HCT116 (cell line): ENCODE measurements at regions not wholly inside any gene's neighbourhood (a gene's known extent, or its start where the extent isn't known, plus 50 kb on each side); places are given as distances from the start of the nearest gene placed in this dataset.

ENCODE experiments used
- ATAC-seq: fragments of 200-7000 bp; cut with Tn5 transposase; 2 replicates; pipeline ENCODE4 v1.9.1; 2020; ENCODE audit warnings: mild to moderate bottlenecking, moderate library complexity
- BruUV-seq: library from RNA; stranded (reverse); fragments of 400-500 nt; replicated peaks from 2 replicates; lab custom pipeline; 2021; lab: Mats Ljungman, UMichigan
- CTCF ChIA-PET: fragments of 300-600 bp; sonication (Branson Sonifier 250); formaldehyde crosslinking; loops from one replicate; lab custom pipeline; 2021; ENCODE audit warnings: antibody characterized with exemption; lab: Charles Lee
- POLR2A ChIA-PET: fragments of 300-600, 350-600 bp; sonication (Branson Sonifier 250); formaldehyde crosslinking; loops from one replicate; lab custom pipeline; 2021; ENCODE audit warnings: antibody characterized with exemption; lab: Charles Lee
- RAD21 ChIA-PET, 2 experiments: fragments of 300-600 bp; sonication (Branson Sonifier 250); formaldehyde crosslinking; loops; one replicate each; lab custom pipeline; 2023; ENCODE audit warnings: low total read pairs in 2 of 2; ENCODE audit not compliant: uncharacterized antibody in 2 of 2, unreplicated experiment in 2 of 2, low non-redundant PET in 1 of 2; lab: Charles Lee
- DNase-seq: peaks from one replicate; pipeline ENCODE4 v3.0.0-alpha.2; 2010; ENCODE audit warnings: low read depth, low spot score
- H2AFZ ChIP-seq: fragments of 200-600 bp; shearing (Covaris generic), sonication (generic); 2 replicates; pipeline ENCODE4 v1.6.1; 2017; ENCODE audit warnings: low read depth, mixed run types, mixed read lengths, antibody characterized with exemption, low read length; ENCODE audit not compliant: poor library complexity, severe bottlenecking
- H3K27ac ChIP-seq: 2 replicates; pipeline ENCODE4 v1.5.1; 2012; ENCODE audit warnings: low read depth, low read length
- H3K27me3 ChIP-seq: fragments of 200-600 bp; sonication (generic); 2 replicates; pipeline ENCODE4 v1.6.1; 2016; ENCODE audit warnings: mixed run types, low read length, mixed read lengths; ENCODE audit not compliant: insufficient read depth
- H3K36me3 ChIP-seq, 2 experiments: fragments of 200-500 bp in 1 of 2; fragments of 200-600 bp in 1 of 2; sonication (Bioruptor generic) in 1 of 2; sonication (generic) in 1 of 2; 2 replicates each; pipeline versions ENCODE4 v1.5.1 to v1.6.1; 2014 to 2016; ENCODE audit warnings: low read length in 2 of 2, inconsistent platforms in 1 of 2, mixed read lengths in 1 of 2, mixed run types in 1 of 2; ENCODE audit not compliant: insufficient read depth in 2 of 2, control insufficient read depth in 1 of 2
- H3K4me1 ChIP-seq, 2 experiments: fragments of 200-600 bp in 1 of 2; sonication (generic) in 1 of 2; 2 replicates each; pipeline versions ENCODE4 v1.5.1 to v1.6.1; 2012 to 2017; ENCODE audit warnings: low read length in 2 of 2, inconsistent platforms in 1 of 2, mild to moderate bottlenecking in 1 of 2, mixed read lengths in 1 of 2, mixed run types in 1 of 2, moderate library complexity in 1 of 2; ENCODE audit not compliant: insufficient read depth in 2 of 2, control insufficient read depth in 1 of 2
- H3K4me2 ChIP-seq: fragments of 200-600 bp; sonication (generic); 2 replicates; pipeline ENCODE4 v1.6.1; 2017; ENCODE audit warnings: mixed run types, low read length, mixed read lengths
- H3K4me3 ChIP-seq, 2 experiments: fragments of 200-600 bp in 1 of 2; sonication (generic) in 1 of 2; replicated peaks in 1 of 2; 2 replicates each; pipeline ENCODE4 v1.5.1; 2011 to 2016; ENCODE audit warnings: low read length in 2 of 2, control low read depth in 1 of 2, low read depth in 1 of 2, mild to moderate bottlenecking in 1 of 2, mixed read lengths in 1 of 2, mixed run types in 1 of 2
- H3K79me2 ChIP-seq: fragments of 200-600 bp; sonication (generic); 2 replicates; pipeline ENCODE4 v1.6.1; 2017; ENCODE audit warnings: mild to moderate bottlenecking, mixed run types, low read length, moderate library complexity, mixed read lengths; ENCODE audit not compliant: insufficient read depth
- H3K9ac ChIP-seq: fragments of 200-600 bp; sonication (generic); 2 replicates; pipeline ENCODE4 v1.6.1; 2016; ENCODE audit warnings: low read length, mixed read lengths
- H3K9me2 ChIP-seq: fragments of 200-600 bp; sonication (generic), shearing (Covaris generic); 2 replicates; pipeline ENCODE4 v1.6.1; 2017; ENCODE audit warnings: mixed run types, mild to moderate bottlenecking, moderate library complexity; ENCODE audit not compliant: insufficient read depth
- H3K9me3 ChIP-seq, 2 experiments: fragments of 200-500 bp in 1 of 2; fragments of 200-600 bp in 1 of 2; sonication (Bioruptor generic) in 1 of 2; sonication (generic) in 1 of 2; 2 replicates each; pipeline ENCODE4 v1.6.1; 2014 to 2017; ENCODE audit warnings: low read length in 2 of 2, mixed read lengths in 2 of 2, inconsistent platforms in 1 of 2, low read depth in 1 of 2, mild to moderate bottlenecking in 1 of 2, mixed run types in 1 of 2, moderate library complexity in 1 of 2; ENCODE audit not compliant: control insufficient read depth in 1 of 2, insufficient read depth in 1 of 2
- H4K20me1 ChIP-seq: fragments of 200-600 bp; sonication (generic), shearing (Covaris generic); 2 replicates; pipeline ENCODE4 v1.6.1; 2017; ENCODE audit warnings: mixed run types, mild to moderate bottlenecking, moderate library complexity; ENCODE audit not compliant: insufficient read depth
- CBX3 ChIP-seq: IDR thresholded peaks from 2 replicates; pipeline ENCODE4 v1.6.1; 2012; ENCODE audit warnings: low read depth
- CEBPB ChIP-seq: IDR thresholded peaks from 2 replicates; pipeline ENCODE4 v1.6.1; 2012; ENCODE audit warnings: low read depth
- ELF1 ChIP-seq: IDR thresholded peaks from 2 replicates; pipeline ENCODE4 v1.6.1; 2012; ENCODE audit warnings: low read depth, borderline replicate concordance
- EZH2phosphoT487 ChIP-seq: fragments of 200-600 bp; IDR thresholded peaks from 2 replicates; pipeline ENCODE4 v1.6.1; 2018; ENCODE audit warnings: antibody characterized with exemption, borderline replicate concordance
- JUND ChIP-seq: IDR thresholded peaks from 2 replicates; pipeline ENCODE4 v1.6.1; 2012
- RAD21 ChIP-seq: IDR thresholded peaks from 2 replicates; pipeline ENCODE4 v1.6.1; 2012; ENCODE audit warnings: low read depth, mild to moderate bottlenecking
- SP1 ChIP-seq: IDR thresholded peaks from 2 replicates; pipeline ENCODE4 v1.6.1; 2012; ENCODE audit warnings: low read depth
- intact Hi-C: fragments of 100-400 bp; cut with micrococcal nuclease; formaldehyde crosslinking; loops from 2 replicates; pipeline ENCODE4 v1.10.0; 2022
- TF ChIP-seq, protein P1 (sequence below): IDR thresholded peaks from 2 replicates; pipeline ENCODE4 v1.6.1; 2012; ENCODE audit warnings: low read depth
- TF ChIP-seq, protein P2 (sequence below): IDR thresholded peaks from 2 replicates; pipeline ENCODE4 v1.6.1; 2012
- TF ChIP-seq, protein P3 (sequence below): IDR thresholded peaks from 2 replicates; pipeline ENCODE4 v1.6.1; 2011; ENCODE audit warnings: mild to moderate bottlenecking, low read length, moderate library complexity; ENCODE audit not compliant: insufficient replicate concordance; ENCODE audit errors: extremely low read depth
- TF ChIP-seq, protein P4 (sequence below), 3 experiments: fragments of 200-600 bp in 1 of 3; sonication (generic) in 1 of 3; IDR thresholded peaks in 2 of 3; conservative IDR thresholded peaks in 1 of 3; 2 replicates each; pipeline ENCODE4 v1.5.1; 2012 to 2017; ENCODE audit warnings: low read depth in 2 of 3, low read length in 2 of 3, antibody characterized with exemption in 1 of 3, borderline replicate concordance in 1 of 3, control low read depth in 1 of 3, mild to moderate bottlenecking in 1 of 3, mixed read lengths in 1 of 3, mixed run types in 1 of 3, moderate library complexity in 1 of 3; ENCODE audit not compliant: insufficient read depth in 1 of 3
- TF ChIP-seq, protein P5 (sequence below): IDR thresholded peaks from 2 replicates; pipeline ENCODE4 v1.6.1; 2012

DNA sequence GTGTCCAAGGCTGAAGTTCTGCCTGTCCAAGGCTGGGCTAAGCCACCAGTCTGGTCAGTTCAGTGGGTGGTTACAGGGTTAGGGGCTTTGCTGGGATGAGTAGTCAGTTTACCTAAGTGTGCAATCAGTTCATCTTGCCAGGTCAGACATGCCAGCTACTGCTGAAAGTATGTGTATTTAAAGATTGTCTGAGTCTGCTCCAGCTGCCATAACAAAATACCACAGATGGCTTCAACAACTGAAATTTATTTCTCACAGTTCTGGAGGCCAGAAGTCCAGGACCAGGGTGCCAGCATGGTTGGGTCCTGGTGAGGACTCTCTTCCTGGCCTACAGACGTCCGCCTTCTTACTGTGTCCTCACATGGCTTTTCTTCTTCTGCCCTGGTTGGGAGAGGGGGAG, 52.4 kb upstream of the TNS3 start:
- Histone ChIP-seq H3K9me2 (no peaks in the 10 kb centered on the region), H3K9me3 (no peaks in the 10 kb centered on the region), H3K36me3 (no peaks in the 10 kb centered on the region), H2AFZ (no peak overlapping the region), H3K4me2 (no peak overlapping the region), H3K79me2 (no peaks in the 10 kb centered on the region), H3K27ac (no peak overlapping the region), H3K27me3 (no peaks in the 10 kb centered on the region), H3K4me3 (no peak overlapping the region), H4K20me1 (no peaks in the 10 kb centered on the region), H3K9ac (no peak overlapping the region), H3K4me1 (peaks cover 7 to 9% of the 10 kb centered on the region in 2 experiments; a peak in 3 of 4 replicates)
- intact Hi-C loops: no loop called here
- no peak for DNase-seq
- POLR2A ChIA-PET: no interaction called here
- CTCF ChIA-PET: no interaction called here
- no peak for ATAC-seq
- RAD21 ChIA-PET: no interaction called here
- no TSS peak for BruUV-seq
- TF ChIP-seq, protein P1, sequence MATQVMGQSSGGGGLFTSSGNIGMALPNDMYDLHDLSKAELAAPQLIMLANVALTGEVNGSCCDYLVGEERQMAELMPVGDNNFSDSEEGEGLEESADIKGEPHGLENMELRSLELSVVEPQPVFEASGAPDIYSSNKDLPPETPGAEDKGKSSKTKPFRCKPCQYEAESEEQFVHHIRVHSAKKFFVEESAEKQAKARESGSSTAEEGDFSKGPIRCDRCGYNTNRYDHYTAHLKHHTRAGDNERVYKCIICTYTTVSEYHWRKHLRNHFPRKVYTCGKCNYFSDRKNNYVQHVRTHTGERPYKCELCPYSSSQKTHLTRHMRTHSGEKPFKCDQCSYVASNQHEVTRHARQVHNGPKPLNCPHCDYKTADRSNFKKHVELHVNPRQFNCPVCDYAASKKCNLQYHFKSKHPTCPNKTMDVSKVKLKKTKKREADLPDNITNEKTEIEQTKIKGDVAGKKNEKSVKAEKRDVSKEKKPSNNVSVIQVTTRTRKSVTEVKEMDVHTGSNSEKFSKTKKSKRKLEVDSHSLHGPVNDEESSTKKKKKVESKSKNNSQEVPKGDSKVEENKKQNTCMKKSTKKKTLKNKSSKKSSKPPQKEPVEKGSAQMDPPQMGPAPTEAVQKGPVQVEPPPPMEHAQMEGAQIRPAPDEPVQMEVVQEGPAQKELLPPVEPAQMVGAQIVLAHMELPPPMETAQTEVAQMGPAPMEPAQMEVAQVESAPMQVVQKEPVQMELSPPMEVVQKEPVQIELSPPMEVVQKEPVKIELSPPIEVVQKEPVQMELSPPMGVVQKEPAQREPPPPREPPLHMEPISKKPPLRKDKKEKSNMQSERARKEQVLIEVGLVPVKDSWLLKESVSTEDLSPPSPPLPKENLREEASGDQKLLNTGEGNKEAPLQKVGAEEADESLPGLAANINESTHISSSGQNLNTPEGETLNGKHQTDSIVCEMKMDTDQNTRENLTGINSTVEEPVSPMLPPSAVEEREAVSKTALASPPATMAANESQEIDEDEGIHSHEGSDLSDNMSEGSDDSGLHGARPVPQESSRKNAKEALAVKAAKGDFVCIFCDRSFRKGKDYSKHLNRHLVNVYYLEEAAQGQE: no peak
- TF ChIP-seq CEBPB: no peak
- TF ChIP-seq, protein P2, sequence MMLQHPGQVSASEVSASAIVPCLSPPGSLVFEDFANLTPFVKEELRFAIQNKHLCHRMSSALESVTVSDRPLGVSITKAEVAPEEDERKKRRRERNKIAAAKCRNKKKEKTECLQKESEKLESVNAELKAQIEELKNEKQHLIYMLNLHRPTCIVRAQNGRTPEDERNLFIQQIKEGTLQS: no peak

DNA sequence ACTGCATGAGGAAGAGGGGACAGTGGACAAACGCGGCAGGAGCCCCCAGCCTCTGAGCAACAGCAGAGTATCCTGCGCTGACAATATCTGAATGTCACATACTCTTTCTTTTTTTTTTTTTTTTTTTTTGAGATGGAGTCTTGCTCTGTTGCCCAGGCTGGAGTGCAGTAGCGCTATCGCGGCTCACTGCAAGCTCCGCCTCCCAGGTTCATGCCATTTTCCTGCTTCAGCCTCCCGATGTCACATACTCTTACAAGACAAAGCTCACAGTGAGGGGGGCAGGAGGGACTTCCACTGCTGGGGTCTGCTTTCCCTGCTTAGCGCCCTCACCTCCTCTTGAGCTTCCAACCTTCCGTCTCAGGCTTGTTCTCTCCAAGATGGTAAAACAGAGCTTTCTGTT, 51.2 kb upstream of the TNS3 start:
- DNase-seq: no peak
- ATAC-seq: no peak
- CTCF ChIA-PET: no interaction called here
- Histone ChIP-seq H3K9ac (no peak overlapping the region), H3K4me3 (no peak overlapping the region), H3K27me3 (no peaks in the 10 kb centered on the region), H3K9me2 (no peaks in the 10 kb centered on the region), H3K9me3 (no peaks in the 10 kb centered on the region), H3K4me2 (no peak overlapping the region), H3K27ac (no peak overlapping the region), H3K79me2 (no peaks in the 10 kb centered on the region), H3K4me1 (peaks cover 7 to 9% of the 10 kb centered on the region in 2 experiments; a peak in 3 of 4 replicates), H2AFZ (no peak overlapping the region), H3K36me3 (no peaks in the 10 kb centered on the region), H4K20me1 (no peaks in the 10 kb centered on the region)
- POLR2A ChIA-PET: no interaction called here
- intact Hi-C loops: no loop called here
- RAD21 ChIA-PET: no interaction called here
- no TSS peak for BruUV-seq
- TF ChIP-seq SP1 (no peak), EZH2phosphoT487 (no peak), ELF1 (no peak), JUND (no peak), RAD21 (no peak), CBX3 (no peak)
- TF ChIP-seq, protein P3, sequence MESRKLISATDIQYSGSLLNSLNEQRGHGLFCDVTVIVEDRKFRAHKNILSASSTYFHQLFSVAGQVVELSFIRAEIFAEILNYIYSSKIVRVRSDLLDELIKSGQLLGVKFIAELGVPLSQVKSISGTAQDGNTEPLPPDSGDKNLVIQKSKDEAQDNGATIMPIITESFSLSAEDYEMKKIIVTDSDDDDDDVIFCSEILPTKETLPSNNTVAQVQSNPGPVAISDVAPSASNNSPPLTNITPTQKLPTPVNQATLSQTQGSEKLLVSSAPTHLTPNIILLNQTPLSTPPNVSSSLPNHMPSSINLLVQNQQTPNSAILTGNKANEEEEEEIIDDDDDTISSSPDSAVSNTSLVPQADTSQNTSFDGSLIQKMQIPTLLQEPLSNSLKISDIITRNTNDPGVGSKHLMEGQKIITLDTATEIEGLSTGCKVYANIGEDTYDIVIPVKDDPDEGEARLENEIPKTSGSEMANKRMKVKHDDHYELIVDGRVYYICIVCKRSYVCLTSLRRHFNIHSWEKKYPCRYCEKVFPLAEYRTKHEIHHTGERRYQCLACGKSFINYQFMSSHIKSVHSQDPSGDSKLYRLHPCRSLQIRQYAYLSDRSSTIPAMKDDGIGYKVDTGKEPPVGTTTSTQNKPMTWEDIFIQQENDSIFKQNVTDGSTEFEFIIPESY: no peak
- TF ChIP-seq, protein P4, sequence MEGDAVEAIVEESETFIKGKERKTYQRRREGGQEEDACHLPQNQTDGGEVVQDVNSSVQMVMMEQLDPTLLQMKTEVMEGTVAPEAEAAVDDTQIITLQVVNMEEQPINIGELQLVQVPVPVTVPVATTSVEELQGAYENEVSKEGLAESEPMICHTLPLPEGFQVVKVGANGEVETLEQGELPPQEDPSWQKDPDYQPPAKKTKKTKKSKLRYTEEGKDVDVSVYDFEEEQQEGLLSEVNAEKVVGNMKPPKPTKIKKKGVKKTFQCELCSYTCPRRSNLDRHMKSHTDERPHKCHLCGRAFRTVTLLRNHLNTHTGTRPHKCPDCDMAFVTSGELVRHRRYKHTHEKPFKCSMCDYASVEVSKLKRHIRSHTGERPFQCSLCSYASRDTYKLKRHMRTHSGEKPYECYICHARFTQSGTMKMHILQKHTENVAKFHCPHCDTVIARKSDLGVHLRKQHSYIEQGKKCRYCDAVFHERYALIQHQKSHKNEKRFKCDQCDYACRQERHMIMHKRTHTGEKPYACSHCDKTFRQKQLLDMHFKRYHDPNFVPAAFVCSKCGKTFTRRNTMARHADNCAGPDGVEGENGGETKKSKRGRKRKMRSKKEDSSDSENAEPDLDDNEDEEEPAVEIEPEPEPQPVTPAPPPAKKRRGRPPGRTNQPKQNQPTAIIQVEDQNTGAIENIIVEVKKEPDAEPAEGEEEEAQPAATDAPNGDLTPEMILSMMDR (IDR thresholded peaks at IDR 0.05 in 2 of 3, conservative IDR thresholded peaks at IDR 0.05 in 1 of 3; ENCODE audit: borderline replicate concordance in 1 of 3, insufficient read depth in 1 of 3, low read depth in 2 of 3, low read length in 2 of 3): no peak
- TF ChIP-seq, protein P2: no peak
- TF ChIP-seq, protein P5, sequence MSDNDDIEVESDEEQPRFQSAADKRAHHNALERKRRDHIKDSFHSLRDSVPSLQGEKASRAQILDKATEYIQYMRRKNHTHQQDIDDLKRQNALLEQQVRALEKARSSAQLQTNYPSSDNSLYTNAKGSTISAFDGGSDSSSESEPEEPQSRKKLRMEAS: no peak
